GM19328 (cell line): ENCODE measurements at regions not wholly inside any gene's neighbourhood (a gene's known extent, or its start where the extent isn't known, plus 50 kb on each side); places are given as distances from the start of the nearest gene placed in this dataset.

ENCODE experiments used
- ATAC-seq: cut with Tn5 transposase; IDR thresholded peaks from one replicate; pipeline ENCODE4 v1.9.1; 2021; ENCODE audit warnings: mild to moderate bottlenecking, moderate library complexity; ENCODE audit not compliant: unreplicated experiment

GRCh38 chr4:84441758-84442377 lies 57.2 kb downstream of the NKX6-1 start:
- ATAC-seq = no peak

- ATAC-seq = no peak
Observed at GRCh38 chr4:84439996-84440395, 59.1 kb downstream of the NKX6-1 start.

- ATAC-seq = no peak
Observed at GRCh38 chr4:84436812-84437211, 62.3 kb downstream of the NKX6-1 start.

- no peak for ATAC-seq
Observed at GRCh38 chr4:84434344-84434743, 64.7 kb downstream of the NKX6-1 start.

GRCh38 chr4:84433633-84434222 lies 65.4 kb downstream of the NKX6-1 start:
- ATAC-seq = no peak

GRCh38 chr4:84432713-84433112 lies 66.4 kb downstream of the NKX6-1 start:
- ATAC-seq = no peak

GRCh38 chr4:84420608-84421007 lies 78.5 kb downstream of the NKX6-1 start:
- ATAC-seq = no peak

GRCh38 chr4:84419201-84419600 lies 79.9 kb downstream of the NKX6-1 start:
- ATAC-seq = no peak

- no peak for ATAC-seq
Observed at GRCh38 chr4:84417997-84418709, 80.9 kb downstream of the NKX6-1 start.

GRCh38 chr4:84413976-84414375 lies 85.1 kb downstream of the NKX6-1 start:
- ATAC-seq = no peak

- ATAC-seq = no peak
Observed at GRCh38 chr4:84413480-84413879, 85.6 kb downstream of the NKX6-1 start.

GRCh38 chr4:84412062-84412461 lies 87.0 kb downstream of the NKX6-1 start:
- no peak for ATAC-seq

GRCh38 chr4:84407554-84408407 lies 91.3 kb downstream of the NKX6-1 start:
- ATAC-seq = no peak

GRCh38 chr4:84403656-84404055 lies 95.4 kb downstream of the NKX6-1 start:
- no peak for ATAC-seq

- ATAC-seq = no peak
Observed at GRCh38 chr4:84401701-84402306, 97.3 kb downstream of the NKX6-1 start.

GRCh38 chr4:84394386-84394785 lies 104.7 kb downstream of the NKX6-1 start:
- no peak for ATAC-seq

GRCh38 chr4:84392951-84393590 lies 106.0 kb downstream of the NKX6-1 start:
- ATAC-seq = no peak

GRCh38 chr4:84389406-84389805 lies 109.7 kb downstream of the NKX6-1 start:
- no peak for ATAC-seq

GRCh38 chr4:84385203-84385602 lies 113.9 kb downstream of the NKX6-1 start:
- no peak for ATAC-seq

- no peak for ATAC-seq
Observed at GRCh38 chr4:84384801-84385200, 114.3 kb downstream of the NKX6-1 start.
